ENCODE measurements at regions not wholly inside any gene's neighbourhood (a gene's known extent, or its start where the extent isn't known, plus 50 kb on each side); places are given as distances from the start of the nearest gene placed in this dataset.

GRCh38 chr14:61109288-61109687 is 128.2 kb downstream of the SLC38A6 start:
- Histone ChIP-seq H3K4me1 (ENCODE audit: control insufficient read depth, insufficient read depth, low read length) (no peaks in the 10 kb centered on the region), H3K27ac (ENCODE audit: low read length) (no peak overlapping the region), H3K4me3 (ENCODE audit: low read length) (no peak overlapping the region), H3K9me3 (ENCODE audit: control insufficient read depth, insufficient read depth, low read length) (no peaks in the 10 kb centered on the region; the same call in 1 of the 2 replicates), H3K36me3 (ENCODE audit: control insufficient read depth, insufficient read depth, low read length) (no peaks in the 10 kb centered on the region), H3K27me3 (ENCODE audit: control insufficient read depth, insufficient read depth, low read length) (no peaks in the 10 kb centered on the region)
- no CpG with 5 or more reads among the region's 3 CpGs for WGBS (ENCODE audit: insufficient coverage, insufficient read length)
- DNase-seq (ENCODE audit: low read depth, low spot score) = no peak

GRCh38 chr14:61108496-61109141 is 127.6 kb downstream of the SLC38A6 start:
- Histone ChIP-seq H3K4me3 (ENCODE audit: low read length) (no peak overlapping the region), H3K27me3 (ENCODE audit: control insufficient read depth, insufficient read depth, low read length) (no peaks in the 10 kb centered on the region), H3K36me3 (ENCODE audit: control insufficient read depth, insufficient read depth, low read length) (no peaks in the 10 kb centered on the region), H3K4me1 (ENCODE audit: control insufficient read depth, insufficient read depth, low read length) (peaks cover 1% of the 10 kb centered on the region; the same call in 1 of the 2 replicates), H3K27ac (ENCODE audit: low read length) (no peak overlapping the region), H3K9me3 (ENCODE audit: control insufficient read depth, insufficient read depth, low read length) (no peaks in the 10 kb centered on the region)
- no peak for DNase-seq (ENCODE audit: low read depth, low spot score)
- WGBS (ENCODE audit: insufficient coverage, insufficient read length) = no CpG with 5 or more reads among the region's 10 CpGs

- no CpG with 5 or more reads among the region's 6 CpGs for WGBS (ENCODE audit: insufficient coverage, insufficient read length)
- no peaks in the 10 kb centered on the region for H3K36me3 ChIP-seq (ENCODE audit: control insufficient read depth, insufficient read depth, low read length)
- H3K27ac ChIP-seq (ENCODE audit: low read length) = no peak overlapping the region
- no peaks in the 10 kb centered on the region for H3K27me3 ChIP-seq (ENCODE audit: control insufficient read depth, insufficient read depth, low read length)
- no peak for DNase-seq (ENCODE audit: low read depth, low spot score)
- no peaks in the 10 kb centered on the region for H3K9me3 ChIP-seq (ENCODE audit: control insufficient read depth, insufficient read depth, low read length)
- H3K4me3 ChIP-seq (ENCODE audit: low read length) = no peak overlapping the region
- peaks cover 3% of the 10 kb centered on the region; the same call in 1 of the 2 replicates for H3K4me1 ChIP-seq (ENCODE audit: control insufficient read depth, insufficient read depth, low read length)
Measured at GRCh38 chr14:61107869-61108493, 126.9 kb downstream of the SLC38A6 start.

DNA sequence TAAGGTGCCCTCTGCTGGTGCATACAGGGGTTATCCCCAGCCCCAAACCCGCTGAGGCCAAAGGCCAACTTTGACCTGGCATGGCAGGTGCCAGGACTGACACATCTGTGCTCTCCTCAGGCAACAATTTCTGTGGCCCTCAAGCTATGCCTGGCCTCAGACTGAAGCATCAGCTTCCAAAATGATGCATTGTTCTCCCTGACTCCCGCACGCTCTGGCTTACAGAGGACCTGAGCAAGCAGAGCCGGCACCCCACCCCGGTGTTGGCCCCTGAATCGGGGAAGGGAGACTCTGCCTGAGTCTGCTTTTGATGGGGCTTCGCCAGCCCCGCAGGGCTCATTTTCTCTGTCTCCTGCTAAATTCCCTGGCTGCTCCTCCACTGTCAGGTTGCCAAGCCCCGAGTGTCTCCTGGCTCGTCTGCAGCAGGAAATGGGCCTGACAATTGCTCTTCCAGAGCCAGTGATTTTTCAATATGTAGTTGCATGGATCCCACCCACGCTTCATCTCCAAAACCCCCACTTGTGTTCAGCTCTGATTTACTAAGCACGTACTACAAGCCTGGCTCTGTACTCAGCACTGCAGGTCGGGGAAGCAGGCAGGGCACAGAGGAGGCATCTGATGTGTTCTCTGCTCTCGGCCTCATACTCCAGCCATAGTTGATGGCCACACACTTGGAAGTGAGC is 126.1 kb downstream of the SLC38A6 start:
- Histone ChIP-seq H3K36me3 (ENCODE audit: control insufficient read depth, insufficient read depth, low read length) (no peaks in the 10 kb centered on the region), H3K27me3 (ENCODE audit: control insufficient read depth, insufficient read depth, low read length) (no peaks in the 10 kb centered on the region), H3K4me1 (ENCODE audit: control insufficient read depth, insufficient read depth, low read length) (peaks cover 4% of the 10 kb centered on the region; the same call in 1 of the 2 replicates), H3K27ac (ENCODE audit: low read length) (no peak overlapping the region), H3K4me3 (ENCODE audit: low read length) (no peak overlapping the region), H3K9me3 (ENCODE audit: control insufficient read depth, insufficient read depth, low read length) (no peaks in the 10 kb centered on the region)
- no CpG with 5 or more reads among the region's 14 CpGs for WGBS (ENCODE audit: insufficient coverage, insufficient read length)
- no peak for DNase-seq (ENCODE audit: low read depth, low spot score)

DNA sequence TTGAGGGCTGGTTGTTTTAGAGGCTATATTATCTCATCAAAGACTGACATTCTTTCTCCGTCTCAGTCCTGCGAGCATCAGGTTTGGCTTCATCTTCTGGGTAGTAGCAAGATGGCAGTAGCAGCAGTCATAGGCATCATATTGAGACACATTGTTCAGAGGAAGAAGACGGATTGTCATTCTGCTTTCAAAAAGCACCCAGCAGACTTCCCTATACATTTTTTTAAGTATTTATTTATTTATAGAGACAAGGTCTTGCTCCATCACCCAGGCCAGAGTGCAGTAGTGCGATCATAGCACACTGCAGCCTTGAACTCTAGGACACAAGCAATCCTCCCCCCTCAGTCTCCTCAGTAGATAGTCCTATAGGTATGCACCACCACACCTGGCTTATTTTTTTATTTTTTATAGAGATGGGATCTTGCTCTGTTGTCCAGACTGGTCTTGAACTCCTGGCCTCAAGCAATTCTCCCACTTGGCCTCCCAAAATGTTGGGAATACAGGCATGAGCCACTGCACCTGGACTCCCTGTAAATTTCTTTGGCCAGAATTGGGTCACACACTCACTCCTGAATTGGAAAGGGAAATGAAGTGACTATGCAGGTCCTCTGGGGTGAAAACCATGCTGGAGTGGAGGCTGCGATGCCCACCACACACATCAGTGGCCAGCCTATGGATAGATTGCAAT is 125.4 kb downstream of the SLC38A6 start:
- no CpG with 5 or more reads among the region's 5 CpGs for WGBS (ENCODE audit: insufficient coverage, insufficient read length)
- no peak for DNase-seq (ENCODE audit: low read depth, low spot score)
- Histone ChIP-seq H3K4me1 (ENCODE audit: control insufficient read depth, insufficient read depth, low read length) (peaks cover 4% of the 10 kb centered on the region; the same call in 1 of the 2 replicates), H3K27me3 (ENCODE audit: control insufficient read depth, insufficient read depth, low read length) (no peaks in the 10 kb centered on the region), H3K27ac (ENCODE audit: low read length) (no peak overlapping the region), H3K36me3 (ENCODE audit: control insufficient read depth, insufficient read depth, low read length) (no peaks in the 10 kb centered on the region), H3K9me3 (ENCODE audit: control insufficient read depth, insufficient read depth, low read length) (no peaks in the 10 kb centered on the region), H3K4me3 (ENCODE audit: low read length) (no peak overlapping the region)

DNA sequence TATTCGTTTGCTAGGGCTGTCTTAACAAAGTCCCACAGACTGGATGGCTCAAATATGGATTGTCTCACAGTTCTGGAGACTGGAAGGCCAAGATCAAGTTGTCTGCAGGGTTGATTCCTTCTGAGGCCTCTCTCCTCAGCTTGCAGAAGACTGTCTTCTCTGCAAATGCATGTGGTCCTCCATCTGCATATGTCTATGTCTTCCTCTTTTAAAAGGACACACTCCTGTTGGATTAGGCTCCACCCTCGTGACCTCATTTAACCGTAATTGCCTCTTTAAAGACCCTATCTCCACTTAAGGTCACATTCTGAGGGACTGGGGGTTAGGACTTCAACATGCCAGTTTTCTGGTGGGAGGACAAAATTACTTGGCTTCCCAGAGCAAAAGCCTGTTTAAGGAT is 123.3 kb downstream of the SLC38A6 start:
- no CpG with 5 or more reads among the region's 3 CpGs for WGBS (ENCODE audit: insufficient coverage, insufficient read length)
- Histone ChIP-seq H3K27me3 (ENCODE audit: control insufficient read depth, insufficient read depth, low read length) (no peaks in the 10 kb centered on the region), H3K27ac (ENCODE audit: low read length) (no peak overlapping the region), H3K4me3 (ENCODE audit: low read length) (no peak overlapping the region), H3K9me3 (ENCODE audit: control insufficient read depth, insufficient read depth, low read length) (no peaks in the 10 kb centered on the region), H3K4me1 (ENCODE audit: control insufficient read depth, insufficient read depth, low read length) (peaks cover 7% of the 10 kb centered on the region; the same call in 1 of the 2 replicates), H3K36me3 (ENCODE audit: control insufficient read depth, insufficient read depth, low read length) (no peaks in the 10 kb centered on the region)
- no peak for DNase-seq (ENCODE audit: low read depth, low spot score)

DNA sequence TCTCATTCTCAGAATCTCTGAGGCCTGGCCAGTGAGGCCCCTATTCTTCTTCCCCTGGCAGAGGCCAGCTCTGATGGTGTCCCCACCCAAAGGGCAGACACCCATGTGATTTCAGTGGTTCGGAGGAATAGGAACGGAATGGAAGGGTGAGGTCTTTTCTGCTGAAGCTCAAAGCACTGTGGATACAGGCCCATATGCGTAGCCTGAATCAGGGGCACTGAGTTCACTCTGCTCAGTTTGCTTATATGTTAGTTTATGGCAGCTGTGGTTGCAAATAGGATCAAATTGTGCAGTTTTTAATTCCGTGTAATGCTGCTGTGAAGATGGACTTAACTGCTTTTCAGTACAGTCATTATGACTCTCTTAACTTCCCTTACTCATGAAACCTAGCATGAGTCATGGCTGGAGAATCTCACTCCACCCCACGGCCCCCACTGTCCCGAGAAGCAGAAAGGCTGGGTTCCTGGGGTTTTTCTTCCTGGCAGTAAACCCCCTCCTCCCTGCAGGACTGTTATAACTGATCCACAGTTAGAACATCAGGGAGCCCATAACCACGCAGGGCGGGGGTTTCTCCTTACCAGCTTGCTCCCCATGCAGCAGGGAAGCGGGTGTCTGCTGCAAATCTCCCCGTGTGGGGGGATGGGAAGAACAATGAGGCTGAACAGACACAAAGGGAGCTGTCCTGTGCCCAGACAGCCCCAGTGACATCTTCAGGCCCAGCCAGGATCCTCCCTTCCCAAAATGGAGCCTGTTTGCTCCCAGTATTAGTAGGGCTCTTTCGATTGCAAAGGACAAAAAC is 122.7 kb downstream of the SLC38A6 start:
- H3K4me3 ChIP-seq (ENCODE audit: low read length) = no peak overlapping the region
- no peak overlapping the region for H3K27ac ChIP-seq (ENCODE audit: low read length)
- no peaks in the 10 kb centered on the region for H3K27me3 ChIP-seq (ENCODE audit: control insufficient read depth, insufficient read depth, low read length)
- peaks cover 7% of the 10 kb centered on the region; the same call in 1 of the 2 replicates for H3K4me1 ChIP-seq (ENCODE audit: control insufficient read depth, insufficient read depth, low read length)
- no peak for DNase-seq (ENCODE audit: low read depth, low spot score)
- WGBS (ENCODE audit: insufficient coverage, insufficient read length) = no CpG with 5 or more reads among the region's 11 CpGs
- H3K9me3 ChIP-seq (ENCODE audit: control insufficient read depth, insufficient read depth, low read length) = no peaks in the 10 kb centered on the region
- H3K36me3 ChIP-seq (ENCODE audit: control insufficient read depth, insufficient read depth, low read length) = no peaks in the 10 kb centered on the region

DNA sequence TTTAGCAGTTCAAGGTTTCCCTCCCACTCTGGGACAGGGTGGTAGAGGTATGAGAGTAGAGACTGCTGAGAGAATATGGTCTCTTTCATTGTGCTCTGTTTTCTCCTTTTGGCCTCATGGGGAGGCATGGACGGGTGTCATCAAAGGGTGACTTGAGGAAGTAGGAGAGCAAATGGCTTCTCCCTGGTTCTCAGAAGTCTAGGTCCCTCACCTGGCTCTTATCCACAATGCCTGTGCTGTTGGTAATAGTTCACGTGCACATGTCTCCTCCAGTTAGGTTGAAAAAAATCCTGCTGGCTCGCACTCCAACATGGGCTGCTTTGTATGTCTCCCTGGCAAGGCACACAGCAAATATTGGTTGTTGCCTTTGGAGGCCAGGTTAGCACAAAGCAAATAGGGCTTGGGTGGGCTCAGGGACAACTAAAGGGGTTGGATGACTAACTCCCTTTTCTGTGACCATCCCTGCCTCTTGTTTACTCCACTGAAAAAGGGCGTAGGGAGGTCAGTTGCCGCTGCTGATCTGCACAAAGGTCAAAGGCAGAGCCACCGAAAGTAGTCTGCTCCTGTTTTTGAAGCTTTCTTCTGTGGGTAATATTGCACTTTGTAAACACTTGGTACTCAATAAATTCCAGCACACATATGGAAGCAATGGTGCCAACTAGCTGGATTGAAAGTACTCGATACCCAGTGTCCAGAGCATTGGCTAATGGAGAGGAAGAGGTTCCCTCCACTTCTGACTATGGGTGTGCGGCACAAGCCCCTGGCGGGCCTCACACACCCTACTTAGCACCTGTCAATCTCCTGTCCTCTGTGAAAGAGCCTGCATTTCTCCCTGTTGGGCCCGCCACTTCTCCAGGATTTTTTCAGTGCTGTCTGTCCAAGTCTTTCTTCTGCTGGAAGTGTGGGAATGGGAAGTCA is 121.8 kb downstream of the SLC38A6 start:
- Histone ChIP-seq H3K27ac (ENCODE audit: low read length) (no peak overlapping the region), H3K27me3 (ENCODE audit: control insufficient read depth, insufficient read depth, low read length) (no peaks in the 10 kb centered on the region), H3K4me1 (ENCODE audit: control insufficient read depth, insufficient read depth, low read length) (peaks cover 7% of the 10 kb centered on the region; the same call in 1 of the 2 replicates), H3K9me3 (ENCODE audit: control insufficient read depth, insufficient read depth, low read length) (no peaks in the 10 kb centered on the region), H3K4me3 (ENCODE audit: low read length) (no peak overlapping the region), H3K36me3 (ENCODE audit: control insufficient read depth, insufficient read depth, low read length) (no peaks in the 10 kb centered on the region)
- WGBS (ENCODE audit: insufficient coverage, insufficient read length) = no CpG with 5 or more reads among the region's 10 CpGs
- no peak for DNase-seq (ENCODE audit: low read depth, low spot score)

Measured in iPS DF 6.9 (cell line).